ENCODE measurements at regions not wholly inside any gene's neighbourhood (a gene's known extent, or its start where the extent isn't known, plus 50 kb on each side); places are given as distances from the start of the nearest gene placed in this dataset.
"Not testable (repeated sequence)": the region's sequence is repeated elsewhere in the genome, so short reads cannot be mapped to it uniquely, and the experiment has no call there.

- no peak for DNase-seq
These were observed 740.5 kb downstream of the REEP3 start for GRCh38 chr10:64261676-64262075.

- no peak for DNase-seq
These were observed 744.8 kb downstream of the REEP3 start for GRCh38 chr10:64265961-64266360.

- DNase-seq: no peak
These were observed 750.3 kb downstream of the REEP3 start for GRCh38 chr10:64271508-64271907.

GRCh38 chr10:64271983-64272382 lies 750.8 kb downstream of the REEP3 start:
- no peak for DNase-seq

- DNase-seq: no peak
These were observed 753.8 kb downstream of the REEP3 start for GRCh38 chr10:64275001-64275400.

- DNase-seq: no peak
These were observed 754.6 kb downstream of the REEP3 start for GRCh38 chr10:64275774-64276173.

GRCh38 chr10:64277536-64277935 lies 756.3 kb downstream of the REEP3 start:
- no peak for DNase-seq

GRCh38 chr10:64283621-64284020 lies 762.4 kb downstream of the REEP3 start:
- DNase-seq: no peak

GRCh38 chr10:64286533-64286932 lies 765.3 kb downstream of the REEP3 start:
- no peak for DNase-seq

- DNase-seq: no peak
These were observed 767.2 kb downstream of the REEP3 start for GRCh38 chr10:64288404-64288803.

- DNase-seq: no peak
These were observed 782.4 kb downstream of the REEP3 start for GRCh38 chr10:64303566-64303965.

GRCh38 chr10:64306729-64307327 lies 785.6 kb downstream of the REEP3 start:
- DNase-seq: no peak

GRCh38 chr10:64312876-64313275 lies 791.7 kb downstream of the REEP3 start:
- no peak for DNase-seq

- no peak for DNase-seq
These were observed 792.8 kb downstream of the REEP3 start for GRCh38 chr10:64313967-64314366.

- no peak for DNase-seq
These were observed 795.2 kb downstream of the REEP3 start for GRCh38 chr10:64316416-64316815.

GRCh38 chr10:64316833-64317232 lies 795.6 kb downstream of the REEP3 start:
- DNase-seq: no peak

GRCh38 chr10:64320448-64320847 lies 799.2 kb downstream of the REEP3 start:
- DNase-seq: no peak

- DNase-seq: no peak
These were observed 808.3 kb downstream of the REEP3 start for GRCh38 chr10:64329510-64329909.

- no peak for DNase-seq
These were observed 811.4 kb downstream of the REEP3 start for GRCh38 chr10:64332551-64332950.

- no peak for DNase-seq
These were observed 812.9 kb downstream of the REEP3 start for GRCh38 chr10:64334084-64334483.

GRCh38 chr10:64344211-64344610 lies 823.0 kb downstream of the REEP3 start:
- no peak for DNase-seq

GRCh38 chr10:64345856-64346255 lies 824.7 kb downstream of the REEP3 start:
- no peak for DNase-seq

GRCh38 chr10:64346389-64346788 lies 825.2 kb downstream of the REEP3 start:
- DNase-seq: no peak

GRCh38 chr10:64350665-64351064 lies 829.5 kb downstream of the REEP3 start:
- DNase-seq: no peak

- no peak for DNase-seq
These were observed 837.7 kb downstream of the REEP3 start for GRCh38 chr10:64358907-64359306.

GRCh38 chr10:64360240-64360639 lies 839.0 kb downstream of the REEP3 start:
- DNase-seq: not testable (repeated sequence)

Measured in activated gamma-delta T cell (primary cell).